Brain microvascular endothelial cell (primary cell): ENCODE measurements at regions not wholly inside any gene's neighbourhood (a gene's known extent, or its start where the extent isn't known, plus 50 kb on each side); places are given as distances from the start of the nearest gene placed in this dataset.

Experiments
- DNase-seq: peaks from one replicate; pipeline ENCODE4 v3.0.0-alpha.2; 2020
- H3K27ac ChIP-seq: fragments of 250-450 bp; sonication (Bioruptor Pico); 2 replicates; pipeline ENCODE4 v1.5.1; 2020; ENCODE audit warnings: mild to moderate bottlenecking, moderate library complexity
- H3K27me3 ChIP-seq: fragments of 250-450 bp; sonication (Bioruptor Pico); replicated peaks from 2 replicates; pipeline ENCODE4 v1.5.1; 2020; ENCODE audit warnings: mild to moderate bottlenecking
- H3K36me3 ChIP-seq: fragments of 250-450 bp; sonication (Bioruptor Pico); replicated peaks from 2 replicates; pipeline ENCODE4 v1.5.1; 2020; ENCODE audit warnings: mild to moderate bottlenecking
- H3K4me3 ChIP-seq: 2 replicates; pipeline ENCODE4 v1.5.1; 2011; ENCODE audit warnings: low read depth, mild to moderate bottlenecking, control low read depth, low read length, moderate library complexity
- in situ Hi-C: cut with HindIII; loops from 2 replicates; pipeline ENCODE4 v1.10.0; 2017; ENCODE audit warnings: low sequenced_read_pairs, low pct_ligation_motif_present
- TF ChIP-seq, protein P1 (sequence below): IDR thresholded peaks from 2 replicates; pipeline ENCODE4 v1.5.1; 2011; ENCODE audit warnings: low read depth, mild to moderate bottlenecking, moderate library complexity, low read length, control low read depth, inconsistent platforms; ENCODE audit errors: missing control alignments

DNA sequence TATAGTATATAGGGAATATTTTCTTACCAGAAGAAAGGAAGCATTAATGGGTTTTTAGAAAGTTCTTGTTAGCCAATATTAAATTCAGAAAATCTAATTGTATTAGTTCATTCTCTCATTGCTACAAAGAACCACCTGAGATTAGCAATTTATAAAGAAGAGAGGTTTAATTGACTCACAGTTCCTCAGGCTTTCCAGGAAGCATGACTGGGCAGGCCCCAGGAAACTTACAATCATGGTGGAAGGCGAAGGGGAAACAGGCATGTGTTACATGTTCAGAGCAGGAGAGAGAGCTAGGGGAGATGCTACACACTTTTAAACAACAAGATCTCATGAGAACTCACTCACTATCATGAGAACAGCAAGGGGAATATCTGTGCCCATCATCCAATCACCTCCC is 304.0 kb upstream of the CDH12 start:
- no peak overlapping the region for H3K4me3 ChIP-seq
- no peaks in the 10 kb centered on the region for H3K36me3 ChIP-seq
- in situ Hi-C loops: no loop called here
- H3K27ac ChIP-seq: no peak overlapping the region
- DNase-seq: no peak
- no peaks in the 10 kb centered on the region for H3K27me3 ChIP-seq
- TF ChIP-seq, protein P1, sequence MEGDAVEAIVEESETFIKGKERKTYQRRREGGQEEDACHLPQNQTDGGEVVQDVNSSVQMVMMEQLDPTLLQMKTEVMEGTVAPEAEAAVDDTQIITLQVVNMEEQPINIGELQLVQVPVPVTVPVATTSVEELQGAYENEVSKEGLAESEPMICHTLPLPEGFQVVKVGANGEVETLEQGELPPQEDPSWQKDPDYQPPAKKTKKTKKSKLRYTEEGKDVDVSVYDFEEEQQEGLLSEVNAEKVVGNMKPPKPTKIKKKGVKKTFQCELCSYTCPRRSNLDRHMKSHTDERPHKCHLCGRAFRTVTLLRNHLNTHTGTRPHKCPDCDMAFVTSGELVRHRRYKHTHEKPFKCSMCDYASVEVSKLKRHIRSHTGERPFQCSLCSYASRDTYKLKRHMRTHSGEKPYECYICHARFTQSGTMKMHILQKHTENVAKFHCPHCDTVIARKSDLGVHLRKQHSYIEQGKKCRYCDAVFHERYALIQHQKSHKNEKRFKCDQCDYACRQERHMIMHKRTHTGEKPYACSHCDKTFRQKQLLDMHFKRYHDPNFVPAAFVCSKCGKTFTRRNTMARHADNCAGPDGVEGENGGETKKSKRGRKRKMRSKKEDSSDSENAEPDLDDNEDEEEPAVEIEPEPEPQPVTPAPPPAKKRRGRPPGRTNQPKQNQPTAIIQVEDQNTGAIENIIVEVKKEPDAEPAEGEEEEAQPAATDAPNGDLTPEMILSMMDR: no peak

DNA sequence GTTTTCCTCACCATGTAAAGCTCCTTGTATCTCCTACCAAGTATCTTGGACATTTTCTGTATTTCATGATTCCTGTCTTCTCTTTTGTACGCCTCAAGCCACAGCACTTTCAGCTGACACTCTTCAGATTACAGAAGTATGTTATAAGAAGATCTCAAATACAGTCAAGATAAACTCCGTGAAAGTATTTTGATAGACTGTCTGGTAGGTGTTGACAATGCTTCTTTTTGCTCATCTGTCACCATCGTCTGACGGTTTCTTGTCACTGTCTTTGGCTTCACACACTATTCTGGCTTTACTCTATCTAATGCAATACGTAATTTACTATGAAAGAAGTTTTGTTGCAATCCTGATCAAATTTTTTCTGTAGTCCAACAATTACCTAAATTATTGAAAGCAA is 294.5 kb upstream of the CDH12 start:
- TF ChIP-seq, protein P1: no peak
- H3K27me3 ChIP-seq: no peaks in the 10 kb centered on the region
- in situ Hi-C loops: no loop called here

DNA sequence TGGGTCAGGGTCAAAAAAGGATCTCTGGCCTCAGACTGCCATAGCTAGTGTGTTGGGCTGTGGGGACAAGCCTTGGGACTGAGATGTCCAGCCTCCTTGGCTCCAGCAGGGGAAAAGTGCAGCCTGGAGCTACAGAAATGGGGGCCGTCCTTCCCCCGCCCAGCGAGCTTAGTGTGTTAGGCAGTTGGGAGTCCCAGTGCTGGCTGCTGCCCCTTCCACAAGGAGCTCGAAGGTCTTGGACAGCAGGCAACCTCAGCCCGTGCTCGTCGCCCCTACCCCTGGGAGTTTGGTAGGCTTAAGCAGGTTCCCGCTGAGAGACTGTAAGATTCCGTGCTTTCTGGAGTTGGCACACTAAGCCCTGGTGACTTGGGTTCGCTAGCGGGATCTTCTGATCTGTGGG is 293.0 kb upstream of the CDH12 start:
- TF ChIP-seq, protein P1: no peak
- no peak overlapping the region for H3K4me3 ChIP-seq
- no peaks in the 10 kb centered on the region for H3K36me3 ChIP-seq
- H3K27me3 ChIP-seq: no peaks in the 10 kb centered on the region
- H3K27ac ChIP-seq: no peak overlapping the region
- in situ Hi-C loops: no loop called here
- no peak for DNase-seq

More for the DNA sequence above, 294.5 kb upstream of the CDH12 start:
- H3K4me3 ChIP-seq: no peak overlapping the region
- no peak overlapping the region for H3K27ac ChIP-seq
- DNase-seq: no peak
- H3K36me3 ChIP-seq: no peaks in the 10 kb centered on the region

DNA sequence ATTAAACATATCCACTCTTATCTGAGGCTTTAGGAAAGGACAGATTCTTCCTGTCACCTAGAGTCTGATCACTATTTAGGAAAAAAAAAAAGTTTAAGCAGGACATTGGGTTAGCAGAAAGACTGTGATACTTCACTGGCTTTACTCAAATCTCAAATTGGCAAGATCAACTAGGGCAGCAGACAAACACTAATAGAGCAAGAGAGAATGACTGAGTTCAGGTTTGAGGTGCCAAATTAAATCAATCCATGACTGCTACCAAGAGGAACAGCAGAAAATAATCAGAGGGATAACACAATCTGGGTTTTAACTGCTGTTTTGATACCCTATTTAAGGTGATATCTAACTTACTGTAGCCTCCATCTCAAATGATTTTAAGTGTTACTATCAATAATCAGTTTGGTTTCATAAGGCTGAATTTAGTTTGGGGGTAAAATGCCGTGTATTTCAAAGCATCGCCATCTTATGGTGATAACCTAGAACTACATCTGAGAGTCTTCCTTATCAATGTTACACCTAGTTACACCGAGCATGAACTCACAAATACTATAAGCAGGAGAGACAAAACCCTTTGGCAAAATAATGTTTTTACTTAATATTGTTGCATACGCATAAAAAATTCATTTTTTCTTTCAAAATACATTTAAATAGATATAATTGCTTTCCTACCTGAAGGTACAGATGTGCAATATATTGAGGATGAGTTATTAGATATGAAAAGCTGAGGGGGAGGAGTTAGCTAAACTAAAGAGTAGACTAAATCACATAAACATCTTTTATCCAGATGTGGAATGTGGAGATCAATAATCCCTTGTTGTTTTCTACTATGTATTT is 286.4 kb upstream of the CDH12 start:
- TF ChIP-seq, protein P1: peak; percentile 35
- DNase-seq: no peak

DNA sequence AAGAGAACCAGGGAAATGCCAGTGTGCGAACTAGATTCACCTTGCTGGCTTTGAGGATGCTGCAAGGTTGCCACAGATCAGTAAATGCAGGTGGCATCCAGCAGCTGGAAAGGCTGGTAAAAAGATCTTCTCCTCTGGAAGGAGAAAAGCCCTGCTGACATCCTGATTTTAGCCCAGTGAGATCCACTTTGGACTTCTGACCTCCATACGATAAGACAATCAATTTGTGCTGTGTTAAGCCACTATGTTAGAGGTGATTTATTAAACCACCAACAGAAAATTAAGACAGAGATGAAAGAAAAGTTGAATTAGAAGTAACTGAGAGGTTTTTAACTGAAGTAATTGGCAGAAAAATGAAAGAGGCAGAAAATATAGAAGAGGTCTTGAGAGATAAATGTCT is 283.8 kb upstream of the CDH12 start:
- no peak overlapping the region for H3K4me3 ChIP-seq
- in situ Hi-C loops: no loop called here
- no peak for DNase-seq
- no peaks in the 10 kb centered on the region for H3K36me3 ChIP-seq
- H3K27ac ChIP-seq: no peak overlapping the region
- TF ChIP-seq, protein P1: no peak
- no peaks in the 10 kb centered on the region for H3K27me3 ChIP-seq

More for the DNA sequence above, 286.4 kb upstream of the CDH12 start:
- H3K36me3 ChIP-seq: no peaks in the 10 kb centered on the region
- H3K27ac ChIP-seq: no peak overlapping the region
- H3K4me3 ChIP-seq: no peak overlapping the region
- in situ Hi-C loops: no loop called here
- H3K27me3 ChIP-seq: no peaks in the 10 kb centered on the region

DNA sequence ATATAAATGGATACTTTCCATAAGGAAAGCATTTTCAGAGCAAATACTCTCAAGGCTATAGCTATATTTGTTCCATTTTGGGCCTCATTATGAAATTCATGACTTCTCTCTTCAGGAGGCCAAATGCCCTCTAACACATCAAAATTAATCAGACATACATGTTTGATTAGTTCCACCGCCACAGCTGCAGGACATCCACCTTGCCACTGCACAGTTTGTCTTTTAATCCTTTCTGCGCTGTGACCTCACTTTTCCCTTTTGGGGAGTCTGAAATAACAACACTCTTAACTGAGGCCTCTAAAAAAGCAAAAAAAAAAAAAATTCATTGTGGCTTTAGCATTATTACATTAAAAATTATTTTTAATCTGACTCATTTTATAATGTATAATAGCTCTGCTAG is 279.1 kb upstream of the CDH12 start:
- no peak overlapping the region for H3K27ac ChIP-seq
- no peak overlapping the region for H3K4me3 ChIP-seq
- no peaks in the 10 kb centered on the region for H3K36me3 ChIP-seq
- TF ChIP-seq, protein P1: no peak
- no peaks in the 10 kb centered on the region for H3K27me3 ChIP-seq
- DNase-seq: no peak
- in situ Hi-C loops: no loop called here
